ENCODE measurements at regions not wholly inside any gene's neighbourhood (a gene's known extent, or its start where the extent isn't known, plus 50 kb on each side); places are given as distances from the start of the nearest gene placed in this dataset.

DNA sequence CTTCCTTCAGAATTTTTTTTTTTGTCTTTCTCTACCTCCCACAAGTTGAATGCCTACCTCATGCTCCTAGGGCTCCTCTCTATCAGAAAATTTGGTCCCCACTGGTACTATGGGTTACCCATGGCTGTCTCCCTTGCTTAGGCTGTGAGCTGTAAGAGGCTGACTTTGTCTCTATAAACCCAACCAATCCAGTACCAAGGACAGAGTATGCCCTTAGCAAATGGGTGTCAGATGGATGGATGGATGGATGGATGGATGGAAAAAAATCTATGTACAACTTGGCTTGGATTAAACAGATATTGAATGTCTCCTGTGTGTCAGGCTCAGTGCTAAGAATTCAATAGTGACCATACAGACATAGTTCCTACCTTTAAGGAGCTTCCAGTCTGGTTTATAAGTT, 398.2 kb upstream of the TRPC7 start:
- Histone ChIP-seq H3K18ac (ENCODE audit: extremely low read depth, low read length) (no peak overlapping the region), H3K23me2 (ENCODE audit: low read depth, low read length) (no peaks in the 10 kb centered on the region; the same call in 1 of the 2 replicates), H4K91ac (replicated peaks; ENCODE audit: insufficient read length, low read length) (no peak overlapping the region), H3K4me1 (replicated peaks in 1 of 4; ENCODE audit: control insufficient read depth in 3 of 4, insufficient read depth in 4 of 4, low read length in 3 of 4) (no peaks in the 10 kb centered on the region), H3K4me2 (ENCODE audit: insufficient read depth in 1 of 2, low read depth in 2 of 2, low read length in 2 of 2) (no peak overlapping the region), H3K36me3 (ENCODE audit: control insufficient read depth in 2 of 4, insufficient read depth in 4 of 4, low read length in 3 of 4) (no peaks in the 10 kb centered on the region), H2BK12ac (ENCODE audit: low read depth, low read length) (no peak overlapping the region), H3K9ac (replicated peaks in 1 of 4; ENCODE audit: extremely low read depth in 1 of 4, low read depth in 3 of 4, low read length in 3 of 4) (no peak overlapping the region), H2AK5ac (ENCODE audit: low read depth, low read length) (no peak overlapping the region), H3K4ac (replicated peaks; ENCODE audit: insufficient read length, low read depth, low read length) (no peak overlapping the region), H4K8ac (ENCODE audit: extremely low read depth, insufficient read depth, low read length) (no peak overlapping the region), H4K5ac (ENCODE audit: insufficient read length, low read depth, low read length) (no peak overlapping the region), H2AFZ (ENCODE audit: low read length) (no peak overlapping the region), H3K14ac (ENCODE audit: insufficient read length) (no peak overlapping the region), H3K27me3 (replicated peaks in 1 of 4; ENCODE audit: control insufficient read depth in 3 of 4, extremely low read depth in 1 of 4, insufficient read depth in 3 of 4, low read length in 3 of 4) (no peaks in the 10 kb centered on the region), H2BK120ac (replicated peaks; ENCODE audit: low read depth, low read length) (no peak overlapping the region), H2BK5ac (ENCODE audit: low read depth, low read length) (no peak overlapping the region), H3K4me3 (ENCODE audit: extremely low read depth in 1 of 4, insufficient read depth in 2 of 4, low read depth in 3 of 4, low read length in 4 of 4) (no peak overlapping the region), H3K27ac (ENCODE audit: low read depth, low read length) (no peak overlapping the region), H3K79me2 (ENCODE audit: control insufficient read depth in 1 of 2, insufficient read depth in 2 of 2, low read length in 2 of 2) (no peaks in the 10 kb centered on the region), H4K20me1 (replicated peaks in 1 of 2; ENCODE audit: control insufficient read depth in 1 of 2, insufficient read depth in 2 of 2, low read length in 2 of 2) (no peaks in the 10 kb centered on the region), H3K56ac (replicated peaks; ENCODE audit: insufficient read length, low read depth, low read length) (no peak overlapping the region), H3K79me1 (ENCODE audit: low read depth, low read length) (no peaks in the 10 kb centered on the region; the same call in 1 of the 2 replicates), H2BK20ac (ENCODE audit: low read length) (no peak overlapping the region), H3K23ac (ENCODE audit: insufficient read length) (no peak overlapping the region), H3K9me3 (ENCODE audit: insufficient read depth in 2 of 2, low read depth in 1 of 2, low read length in 1 of 2) (no peaks in the 10 kb centered on the region), H2BK15ac (ENCODE audit: low read length) (no peak overlapping the region)
- CTCF ChIA-PET (ENCODE audit: partially characterized antibody) = interaction anchor here (0.6 to 1.6 kb wide), 5 partner anchors 78 to 399 kb away, joined by 3 to 8 read pairs (median 4); partner anchors contain the start of gene TRPC7
- no peak for TF ChIP-seq GABPA (IDR thresholded peaks at IDR 0.05; ENCODE audit: borderline replicate concordance, insufficient read depth, low read length)
- no peak for TF ChIP-seq TAF1 (IDR thresholded peaks at IDR 0.05; ENCODE audit: low read depth, low read length)
- DNase-seq (ENCODE audit: low read depth in 1 of 2, low spot score in 2 of 2) (no peak), FAIRE-seq (no peak)
- POLR2A ChIA-PET (ENCODE audit: partially characterized antibody) = interaction anchor here (0.6 kb wide), 2 partner anchors 844 to 1671 kb away, joined by 3 read pairs; no protein-coding TSS in a partner anchor

Measured in H1 (cell line).